ENCODE measurements at regions not wholly inside any gene's neighbourhood (a gene's known extent, or its start where the extent isn't known, plus 50 kb on each side); places are given as distances from the start of the nearest gene placed in this dataset.

- TF ChIP-seq, protein P1, sequence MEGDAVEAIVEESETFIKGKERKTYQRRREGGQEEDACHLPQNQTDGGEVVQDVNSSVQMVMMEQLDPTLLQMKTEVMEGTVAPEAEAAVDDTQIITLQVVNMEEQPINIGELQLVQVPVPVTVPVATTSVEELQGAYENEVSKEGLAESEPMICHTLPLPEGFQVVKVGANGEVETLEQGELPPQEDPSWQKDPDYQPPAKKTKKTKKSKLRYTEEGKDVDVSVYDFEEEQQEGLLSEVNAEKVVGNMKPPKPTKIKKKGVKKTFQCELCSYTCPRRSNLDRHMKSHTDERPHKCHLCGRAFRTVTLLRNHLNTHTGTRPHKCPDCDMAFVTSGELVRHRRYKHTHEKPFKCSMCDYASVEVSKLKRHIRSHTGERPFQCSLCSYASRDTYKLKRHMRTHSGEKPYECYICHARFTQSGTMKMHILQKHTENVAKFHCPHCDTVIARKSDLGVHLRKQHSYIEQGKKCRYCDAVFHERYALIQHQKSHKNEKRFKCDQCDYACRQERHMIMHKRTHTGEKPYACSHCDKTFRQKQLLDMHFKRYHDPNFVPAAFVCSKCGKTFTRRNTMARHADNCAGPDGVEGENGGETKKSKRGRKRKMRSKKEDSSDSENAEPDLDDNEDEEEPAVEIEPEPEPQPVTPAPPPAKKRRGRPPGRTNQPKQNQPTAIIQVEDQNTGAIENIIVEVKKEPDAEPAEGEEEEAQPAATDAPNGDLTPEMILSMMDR (conservative IDR thresholded peaks at IDR 0.05; ENCODE audit: low read length) = peak; percentile 42
- no peak for TF ChIP-seq EZH2phosphoT487 (IDR thresholded peaks at IDR 0.05; ENCODE audit: borderline replicate concordance)
Measured at GRCh38 chr3:177448987-177449359, 251.7 kb upstream of the TBL1XR1 start.

All from Loucy (cell line).